ENCODE measurements at regions not wholly inside any gene's neighbourhood (a gene's known extent, or its start where the extent isn't known, plus 50 kb on each side); places are given as distances from the start of the nearest gene placed in this dataset.

DNA sequence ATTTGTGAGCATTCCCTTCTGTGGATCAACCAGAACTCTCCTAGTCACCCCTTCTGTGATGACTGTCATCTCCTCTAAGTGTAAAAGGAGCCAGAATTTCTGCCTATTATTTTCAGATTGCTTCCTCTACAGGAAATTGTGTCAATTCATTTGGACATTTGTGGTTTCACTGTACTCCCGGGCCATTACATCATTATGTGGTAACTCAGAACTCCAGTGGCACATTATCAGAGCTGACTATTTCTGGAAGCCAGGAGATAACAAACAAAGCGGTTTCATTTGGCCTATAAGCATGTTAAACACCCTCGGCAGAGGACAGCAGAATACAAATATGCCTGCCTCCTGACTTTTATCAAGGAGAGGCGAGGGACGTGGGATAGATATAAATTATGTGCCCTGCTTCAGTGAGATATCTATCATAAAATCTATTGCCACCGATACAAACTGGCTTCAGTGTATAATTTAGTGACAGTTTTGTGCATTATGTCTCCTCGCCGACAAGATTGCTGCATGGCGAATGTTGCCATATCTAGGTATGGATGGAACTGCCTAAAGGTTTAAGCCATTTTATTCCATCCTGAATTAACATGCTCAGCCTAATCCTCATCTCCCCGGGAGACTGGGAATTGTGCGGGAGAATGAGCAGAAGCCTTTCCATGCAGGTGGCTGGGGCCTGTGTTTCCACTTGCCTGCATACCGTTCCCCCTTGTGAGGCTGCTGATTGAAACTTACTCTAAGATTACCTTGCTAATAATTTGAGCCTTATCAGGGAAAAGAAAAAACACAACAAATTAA, 193.4 kb upstream of the SEMA6D start:
- DNase-seq (ENCODE audit: low read depth) = no peak

DNA sequence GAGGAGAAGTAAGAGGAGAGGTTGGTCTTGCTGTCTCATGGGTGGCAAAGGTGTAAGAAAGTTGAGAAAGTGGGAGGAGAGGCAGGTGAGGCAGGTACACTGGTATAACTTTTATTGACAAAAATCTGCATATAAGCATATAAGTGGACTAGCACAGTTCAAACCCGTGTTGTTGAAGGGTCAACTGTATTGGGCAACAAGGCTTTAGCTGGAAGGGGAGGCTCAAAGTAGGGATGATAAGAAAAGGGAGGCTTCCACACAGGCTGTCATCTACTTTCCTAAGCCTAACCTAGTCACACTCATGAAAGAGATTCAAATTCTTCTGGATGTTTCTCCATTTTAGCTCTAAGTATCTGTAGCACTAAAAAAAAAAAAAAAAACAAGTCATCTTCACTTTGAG, 188.1 kb upstream of the SEMA6D start:
- no peak for DNase-seq (ENCODE audit: low read depth)

DNA sequence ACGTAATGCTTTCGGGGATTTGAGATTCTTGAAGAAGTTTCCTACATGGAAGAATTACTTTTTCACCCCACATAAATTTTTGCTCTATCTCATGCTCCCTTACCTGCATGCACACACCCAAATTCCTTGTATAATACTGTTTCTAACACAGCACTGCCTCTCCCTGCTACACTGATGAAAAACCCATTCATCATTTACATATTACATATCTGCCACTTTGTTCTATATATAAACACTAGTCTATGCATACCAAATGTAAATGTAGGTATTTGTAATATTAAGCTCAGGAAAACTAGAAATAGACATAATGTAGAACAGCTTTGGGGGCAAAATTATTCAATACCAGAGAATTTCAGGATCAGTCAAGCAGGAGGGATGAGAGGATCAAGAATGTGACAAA, 182.6 kb upstream of the SEMA6D start:
- DNase-seq (ENCODE audit: low read depth) = no peak

DNA sequence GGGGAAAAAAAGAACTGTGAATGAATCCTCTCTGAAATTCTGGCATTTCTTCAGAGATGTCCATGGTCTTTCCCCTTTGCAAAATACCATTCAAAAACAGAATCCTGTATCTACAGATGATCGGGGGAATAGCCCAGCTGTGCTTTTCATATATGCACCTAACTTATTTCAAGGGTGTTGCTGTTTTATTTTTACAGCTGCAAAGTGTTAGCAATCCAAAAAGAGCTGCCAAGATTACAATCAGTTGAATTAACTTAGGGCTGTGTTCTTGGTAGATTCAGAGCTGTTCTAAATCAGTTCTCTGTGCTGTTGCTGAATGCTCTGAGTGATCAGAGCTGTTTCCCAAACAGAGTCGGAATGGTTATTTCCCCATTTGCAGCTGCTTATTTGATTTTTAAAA, 175.7 kb upstream of the SEMA6D start:
- no peak for DNase-seq (ENCODE audit: low read depth)

DNA sequence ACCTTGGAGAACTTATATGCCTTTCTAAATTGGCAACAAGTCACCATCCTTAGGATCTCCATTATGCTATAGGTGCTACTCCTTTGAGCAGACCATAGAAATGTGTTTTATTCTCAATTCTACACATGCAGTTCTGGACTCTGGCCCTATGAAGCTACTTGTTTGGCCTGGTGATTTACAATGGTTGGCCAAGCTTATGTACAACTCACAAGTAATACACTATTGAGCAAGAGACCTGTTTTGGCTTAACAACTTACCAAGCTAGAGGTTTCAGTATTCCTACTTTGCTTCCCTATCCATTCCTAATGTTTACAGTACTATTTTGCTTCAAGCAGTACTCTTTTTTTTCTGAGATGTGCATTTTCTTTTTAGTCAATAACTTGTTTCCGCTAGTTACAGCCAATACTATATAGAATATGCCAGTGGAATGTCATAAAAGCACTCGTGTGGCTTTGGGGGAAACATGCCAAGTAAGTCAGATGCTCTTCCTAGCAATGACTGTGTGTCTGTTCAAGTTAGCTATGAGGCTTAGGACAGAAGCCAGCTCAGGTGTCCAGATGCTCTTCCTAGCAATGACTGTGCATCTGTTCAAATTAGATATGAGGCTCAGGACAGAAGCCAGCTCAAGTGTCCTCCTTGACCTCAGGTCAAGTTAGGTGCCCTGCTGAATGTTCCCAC, 174.9 kb upstream of the SEMA6D start:
- no peak for DNase-seq (ENCODE audit: low read depth)

DNA sequence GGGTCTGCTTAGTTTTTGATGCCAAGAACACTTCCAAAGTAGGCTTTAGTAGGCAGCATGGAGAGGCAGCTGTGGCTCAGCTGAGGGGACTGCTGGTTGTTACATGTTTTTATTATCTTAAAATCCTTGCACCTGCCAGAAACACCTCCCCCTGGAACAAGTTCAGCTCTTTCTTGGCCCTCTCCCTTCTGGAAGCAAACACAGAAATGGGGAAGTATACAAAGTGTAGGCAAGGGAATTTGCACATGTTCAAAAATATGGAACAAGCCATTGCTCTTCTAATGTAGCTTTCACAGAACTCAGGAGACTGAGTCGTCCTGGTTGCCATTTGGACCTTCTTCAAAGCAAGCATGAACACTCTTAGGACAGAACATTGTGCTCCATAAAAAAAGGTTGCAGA, 169.1 kb upstream of the SEMA6D start:
- no peak for DNase-seq (ENCODE audit: low read depth)

DNA sequence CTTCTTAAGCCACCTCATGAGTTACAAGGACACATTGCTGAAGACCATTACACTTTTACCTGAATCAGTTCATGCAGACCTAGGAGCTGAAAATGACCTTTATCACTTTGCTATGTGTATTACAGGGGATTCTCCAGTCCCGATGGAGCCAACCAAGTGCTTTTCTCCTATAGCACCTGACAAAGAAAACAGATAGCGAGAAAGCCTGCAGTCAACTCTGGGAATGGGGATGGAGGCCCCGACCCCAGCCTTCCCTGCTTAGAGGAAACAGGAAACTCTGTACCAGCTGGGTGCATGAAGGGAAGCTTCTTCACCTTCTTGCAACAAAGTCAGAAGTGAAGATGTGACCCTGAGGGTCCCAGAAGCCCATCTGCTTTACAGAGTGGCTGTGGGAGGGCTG, 168.3 kb upstream of the SEMA6D start:
- DNase-seq (ENCODE audit: low read depth) = no peak

DNA sequence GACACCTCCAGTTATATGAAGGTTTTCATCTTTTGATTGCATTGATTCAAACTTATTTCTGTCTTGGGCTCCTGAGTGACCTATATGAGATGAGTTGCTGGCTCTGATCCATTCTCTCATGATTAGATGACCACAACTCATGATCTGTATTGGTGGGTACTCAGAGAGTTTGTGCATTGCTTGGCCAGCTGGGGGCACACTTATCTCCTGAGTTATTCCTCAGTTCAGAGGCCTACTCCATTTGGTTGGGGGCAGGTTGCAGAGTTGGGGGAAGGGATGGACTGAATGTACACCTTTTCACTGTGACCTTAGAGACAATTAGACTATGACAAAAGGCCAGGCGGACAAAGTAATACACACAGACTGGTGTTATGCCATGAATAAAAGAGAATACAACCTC, 166.2 kb upstream of the SEMA6D start:
- DNase-seq (ENCODE audit: low read depth) = no peak

DNA sequence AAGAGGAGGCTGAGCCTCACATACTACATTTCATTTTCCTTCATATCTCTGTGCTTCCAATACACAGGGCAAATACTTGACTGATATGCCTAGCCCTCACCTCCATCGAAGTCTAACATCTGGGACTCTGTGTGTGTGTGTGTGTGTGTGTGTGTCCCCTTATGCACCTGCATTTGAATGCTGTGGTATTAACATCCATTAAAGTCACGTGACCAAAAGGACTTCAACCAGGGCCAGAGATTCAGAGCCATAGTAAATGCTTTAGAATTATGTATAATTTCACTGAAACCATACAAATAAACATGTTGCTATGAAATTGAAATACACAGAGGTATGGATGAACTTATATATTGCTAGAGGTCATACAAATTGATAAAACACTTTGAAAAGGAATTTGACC, 165.8 kb upstream of the SEMA6D start:
- DNase-seq (ENCODE audit: low read depth) = no peak

DNA sequence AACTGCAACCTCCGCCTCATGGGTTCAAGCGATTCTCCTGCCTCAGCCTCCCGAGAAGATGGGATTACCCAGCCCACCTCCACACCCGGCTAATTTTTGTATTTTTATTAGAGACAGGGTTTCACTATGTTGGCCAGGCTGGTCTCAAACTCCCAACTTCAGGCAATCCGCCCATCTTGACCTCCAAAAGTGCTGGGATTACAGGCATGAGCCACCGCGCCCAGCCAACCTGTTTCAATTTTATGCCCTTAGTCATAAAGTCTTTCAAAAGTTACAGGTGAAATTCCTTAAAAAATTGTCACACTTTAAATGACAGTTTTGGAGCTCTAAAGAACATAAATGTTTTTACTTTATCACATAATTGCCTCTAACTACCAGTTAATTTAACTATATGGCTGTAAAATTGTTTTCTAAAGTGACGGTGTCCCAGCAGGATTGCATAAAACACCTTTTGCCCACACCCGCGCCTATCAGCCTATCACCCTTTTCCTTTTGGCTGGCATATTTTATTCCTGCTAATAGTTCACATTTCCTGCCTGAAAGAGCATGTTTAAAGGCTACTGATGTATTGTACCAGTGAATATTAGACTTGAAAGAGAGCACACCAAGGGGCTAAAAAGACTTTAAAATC, 164.2 kb upstream of the SEMA6D start:
- no peak for DNase-seq (ENCODE audit: low read depth)

DNA sequence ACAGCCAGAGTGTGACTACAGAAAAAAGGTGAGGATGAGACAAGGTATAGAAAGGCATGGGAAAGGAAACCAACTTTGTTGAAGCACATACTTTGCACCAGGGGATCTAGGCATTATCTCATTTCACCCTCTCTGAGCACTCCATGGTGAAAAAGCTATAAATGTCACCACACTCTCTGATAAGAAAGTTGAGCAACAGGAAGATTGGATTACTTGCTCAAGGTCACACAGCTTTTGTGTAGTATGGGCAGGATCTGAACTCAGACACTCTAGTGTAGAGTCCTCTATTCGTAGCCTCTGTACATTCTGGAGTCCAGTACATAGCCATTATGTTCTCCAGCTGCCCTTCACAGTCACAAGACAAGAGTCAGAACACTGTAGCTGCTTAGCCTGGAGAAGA, 163.4 kb upstream of the SEMA6D start:
- DNase-seq (ENCODE audit: low read depth) = no peak

DNA sequence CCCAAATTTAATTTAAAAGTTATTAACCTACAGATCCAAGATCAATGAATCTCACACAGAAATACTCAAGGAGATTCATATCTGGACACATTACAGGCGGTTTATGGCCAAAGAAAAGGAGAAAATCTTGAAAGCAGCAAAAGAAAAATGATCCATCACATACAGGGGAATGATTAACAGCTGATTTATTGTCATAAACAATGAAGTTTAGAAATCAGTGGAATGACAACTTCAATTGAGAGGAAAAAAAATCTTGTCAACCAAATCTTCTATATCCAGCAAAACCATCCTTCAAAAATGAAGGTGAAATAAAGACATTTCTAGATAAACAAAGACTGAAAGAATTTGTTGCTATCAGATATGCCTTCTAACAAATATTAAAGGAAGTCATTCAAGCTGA, 156.2 kb upstream of the SEMA6D start:
- no peak for DNase-seq (ENCODE audit: low read depth)

DNA sequence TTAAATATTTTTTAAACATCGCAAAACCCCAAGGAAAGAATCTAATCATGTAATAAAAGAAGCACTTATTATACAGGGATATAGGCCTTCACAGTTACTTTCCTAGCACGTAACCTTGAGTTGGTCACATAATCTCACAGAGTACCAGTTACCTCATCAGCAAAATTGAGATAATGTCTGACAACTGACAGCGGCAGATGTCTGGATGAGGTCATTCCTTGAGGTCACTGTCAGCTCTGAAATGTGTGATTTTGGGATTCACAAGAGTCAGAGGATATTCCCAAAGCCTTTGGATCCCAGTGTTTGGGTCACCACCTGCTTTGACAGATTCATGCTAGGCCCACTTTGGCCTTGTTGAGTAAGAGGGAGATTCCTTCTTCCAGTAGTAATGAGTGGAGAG, 151.4 kb upstream of the SEMA6D start:
- no peak for DNase-seq (ENCODE audit: low read depth)

DNA sequence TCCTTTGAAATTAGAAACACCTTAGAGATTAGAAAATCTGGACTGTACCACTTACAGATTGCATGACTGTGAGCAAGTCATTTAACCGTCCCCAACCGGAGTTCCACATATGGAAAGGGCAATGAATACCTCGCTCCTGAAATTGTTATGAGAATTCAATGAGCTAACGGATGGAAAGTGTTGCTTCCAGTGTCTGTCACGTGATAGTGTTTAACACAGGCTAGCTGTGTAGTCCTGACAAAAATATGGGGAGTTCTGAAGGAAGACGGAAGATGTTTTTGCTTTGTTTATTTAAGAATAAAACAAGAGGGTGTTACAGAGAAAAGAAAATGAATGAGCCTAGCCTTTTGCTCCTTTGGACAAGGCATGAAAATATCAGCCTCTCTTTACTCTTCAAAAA, 150.7 kb upstream of the SEMA6D start:
- DNase-seq (ENCODE audit: low read depth) = no peak

DNA sequence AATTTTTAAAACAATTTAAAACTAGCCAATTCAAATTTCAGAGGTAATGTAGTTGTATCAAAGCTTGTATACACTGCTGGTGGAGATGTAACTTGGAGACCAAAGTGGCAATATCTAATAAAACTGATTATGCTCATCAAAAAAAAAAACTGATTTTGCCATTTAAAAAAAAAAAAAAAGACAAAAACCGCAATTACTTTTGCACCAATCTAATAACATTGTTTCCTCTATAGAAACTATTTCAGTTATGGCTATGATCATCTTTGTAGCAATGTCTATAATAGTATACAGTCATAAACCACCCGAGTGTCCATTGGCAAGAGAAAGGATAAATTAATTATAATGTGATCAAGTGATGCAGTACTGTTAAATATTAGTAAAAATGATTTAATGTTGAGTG, 149.3 kb upstream of the SEMA6D start:
- DNase-seq (ENCODE audit: low read depth) = no peak

DNA sequence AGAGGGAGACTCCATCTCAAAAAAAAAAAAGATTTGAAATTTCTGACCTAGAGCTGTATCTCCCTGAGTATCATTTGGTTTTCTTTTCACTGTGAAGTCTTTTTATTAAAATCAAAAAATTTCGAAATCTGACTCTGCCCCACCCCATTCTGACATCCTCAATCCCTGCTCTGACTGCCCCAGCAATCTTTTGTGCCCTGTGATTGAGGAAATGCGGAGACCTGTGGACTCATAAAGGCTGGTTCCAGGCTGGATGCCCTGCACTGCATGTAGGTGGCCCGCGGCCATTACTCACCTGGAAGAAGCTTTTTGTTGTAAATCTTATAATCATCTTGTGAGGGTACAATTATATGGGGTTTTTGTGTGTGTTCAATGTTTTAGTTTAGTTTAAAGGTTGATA, 147.3 kb upstream of the SEMA6D start:
- no peak for DNase-seq (ENCODE audit: low read depth)

DNA sequence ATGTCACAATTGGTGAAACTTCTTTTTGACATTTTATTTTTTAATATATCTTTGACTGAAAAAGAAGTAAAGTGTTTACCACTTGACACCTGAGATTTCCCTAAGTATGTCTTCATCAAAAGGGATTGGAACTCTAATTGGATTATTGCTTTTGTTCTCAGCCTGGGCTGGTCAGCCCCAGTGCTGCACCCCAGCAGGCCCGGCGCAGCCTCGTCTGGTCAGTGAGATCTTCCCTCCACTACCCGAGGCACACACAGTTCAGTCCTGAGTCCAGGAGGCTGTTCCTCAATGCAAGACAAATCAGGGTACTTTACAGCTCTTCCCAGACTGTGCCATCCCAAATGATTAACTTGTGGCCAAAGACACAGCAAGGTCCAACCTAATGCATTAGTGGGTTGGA, 146.9 kb upstream of the SEMA6D start:
- no peak for DNase-seq (ENCODE audit: low read depth)

DNA sequence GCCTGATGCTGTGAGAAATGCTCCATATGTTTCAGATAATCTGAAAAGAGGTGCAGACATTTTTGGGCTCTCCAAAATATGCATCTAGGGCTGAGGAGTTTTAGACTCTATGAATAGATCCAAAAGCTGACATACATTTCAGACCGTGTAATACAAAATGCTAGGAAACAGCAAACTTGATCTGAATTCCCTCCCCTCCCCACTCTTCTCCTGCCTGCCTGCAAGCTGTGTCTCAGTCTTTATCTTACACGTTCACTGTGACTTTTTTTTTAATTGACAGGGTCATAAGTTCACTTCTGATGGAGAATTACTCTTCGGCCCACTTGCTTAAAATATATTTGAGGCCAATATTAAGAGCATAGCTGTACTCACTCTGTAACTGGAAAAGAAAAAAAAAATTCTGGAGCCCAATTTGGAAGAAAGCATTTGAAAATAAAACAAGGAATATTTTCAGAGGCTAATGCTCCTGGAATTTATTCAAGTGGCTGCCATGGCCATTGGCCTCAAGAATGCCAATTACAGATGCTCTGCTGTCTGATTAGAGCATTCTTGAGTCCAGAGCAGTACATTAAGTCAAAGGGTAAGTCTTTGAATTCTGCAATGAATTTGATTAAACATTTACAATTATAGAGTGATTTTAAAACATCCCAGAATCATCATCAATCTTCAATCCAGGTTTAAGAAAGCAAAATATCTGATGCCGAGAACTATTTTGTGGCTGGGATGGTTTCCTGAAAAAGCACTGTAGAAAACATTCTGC, 146.2 kb upstream of the SEMA6D start:
- DNase-seq (ENCODE audit: low read depth) = no peak

DNA sequence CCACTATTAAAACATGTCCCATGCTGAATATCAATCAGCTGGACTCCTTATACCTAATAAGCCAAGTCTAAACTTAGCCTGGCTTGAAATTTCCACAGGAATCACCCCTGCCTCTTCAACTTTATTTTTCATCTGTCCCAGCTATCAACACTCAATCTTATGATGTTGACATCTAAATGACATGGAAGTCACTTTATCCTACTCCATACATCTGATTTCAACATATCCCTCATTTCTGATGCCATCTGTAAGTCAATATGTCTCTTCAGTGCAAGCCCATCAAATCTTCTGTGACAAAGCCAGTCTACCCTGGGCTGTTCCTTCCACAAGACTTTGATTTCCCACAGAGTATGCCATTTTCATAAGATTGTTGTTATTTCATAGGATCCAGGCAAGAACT, 143.6 kb upstream of the SEMA6D start:
- DNase-seq (ENCODE audit: low read depth) = no peak

DNA sequence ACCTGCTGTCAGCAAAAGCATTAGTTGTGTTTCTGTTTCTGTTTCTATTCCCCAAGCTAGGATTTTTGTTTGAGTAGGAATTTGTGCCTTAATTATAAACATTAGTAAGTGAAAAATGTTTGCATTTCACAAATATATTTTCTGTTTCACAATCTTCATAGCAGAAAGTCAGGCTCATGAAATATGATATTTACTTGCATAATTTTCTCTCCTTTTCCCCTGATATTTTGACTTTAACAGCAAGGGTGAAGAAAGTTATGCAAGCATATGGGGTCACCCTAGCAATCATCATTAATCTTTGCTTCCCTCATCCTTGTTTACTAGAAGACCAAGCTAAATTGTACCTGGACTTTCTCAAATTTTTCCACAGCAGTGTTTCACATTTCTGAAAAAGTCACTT, 140.3 kb upstream of the SEMA6D start:
- no peak for DNase-seq (ENCODE audit: low read depth)

DNA sequence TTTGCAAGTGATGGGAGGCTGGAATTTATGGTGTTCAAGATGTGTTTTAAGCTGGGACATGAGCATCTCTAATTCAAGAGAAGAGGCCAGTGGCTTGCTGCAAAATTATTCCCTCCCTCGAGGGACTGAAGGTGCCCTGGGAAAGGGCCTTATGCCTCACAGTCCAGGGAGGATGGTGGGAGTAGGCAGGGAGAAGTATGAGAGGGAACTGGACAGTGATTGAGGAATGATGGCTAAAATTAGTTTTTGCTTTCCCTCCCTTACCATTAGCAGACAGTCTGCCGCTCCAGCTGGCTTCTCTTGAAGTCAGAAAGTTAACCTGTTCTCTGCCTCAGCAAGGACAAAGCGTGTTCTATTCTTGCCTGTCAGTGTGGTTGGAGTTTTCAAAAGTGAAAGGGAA, 139.8 kb upstream of the SEMA6D start:
- DNase-seq (ENCODE audit: low read depth) = no peak

DNA sequence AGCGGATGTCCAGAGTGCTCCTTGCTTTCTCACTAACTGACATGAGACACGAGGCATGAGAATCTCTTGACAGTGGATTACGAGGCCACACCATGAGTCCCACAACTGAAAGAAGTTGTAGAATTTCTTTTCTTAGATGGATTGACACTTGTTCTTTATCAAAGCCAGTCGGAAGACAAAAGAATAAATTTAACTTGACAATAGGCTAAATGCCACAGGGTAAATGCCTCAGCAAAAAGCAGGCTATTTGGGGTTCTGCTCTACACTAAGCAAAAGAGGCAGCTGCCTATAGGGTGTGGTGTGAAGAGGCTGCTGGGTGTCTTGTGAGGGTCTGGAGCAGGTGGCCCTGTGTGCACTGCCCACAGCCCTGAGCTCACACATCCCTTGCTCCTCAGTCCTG, 135.1 kb upstream of the SEMA6D start:
- no peak for DNase-seq (ENCODE audit: low read depth)
